ENCODE measurements at regions not wholly inside any gene's neighbourhood (a gene's known extent, or its start where the extent isn't known, plus 50 kb on each side); places are given as distances from the start of the nearest gene placed in this dataset.

- TF ChIP-seq CTCF (IDR thresholded peaks at IDR 0.05; ENCODE audit: low read length) (no peak), EZH2 (IDR thresholded peaks at IDR 0.05; ENCODE audit: borderline replicate concordance, low read length) (no peak)
Measured at GRCh38 chr4:54800831-54801530, 143.2 kb downstream of the KIT start.
